A673 (cell line): ENCODE measurements at regions not wholly inside any gene's neighbourhood (a gene's known extent, or its start where the extent isn't known, plus 50 kb on each side); places are given as distances from the start of the nearest gene placed in this dataset.

Source experiments
- BruUV-seq: library from RNA; stranded (reverse); fragments of 400-500 nt; replicated peaks from 2 replicates; lab custom pipeline; 2021; lab: Mats Ljungman, UMichigan
- CTCF ChIA-PET: fragments of 300-600 bp; sonication (Branson Sonifier 250); formaldehyde crosslinking; loops from one replicate; lab custom pipeline; 2022; ENCODE audit warnings: antibody characterized with exemption; lab: Charles Lee
- POLR2A ChIA-PET: fragments of 300-600 bp; sonication (Branson Sonifier 250); formaldehyde crosslinking; loops from one replicate; lab custom pipeline; 2022; ENCODE audit warnings: antibody characterized with exemption; ENCODE audit not compliant: low non-redundant PET; lab: Charles Lee
- DNase-seq: peaks from one replicate; pipeline ENCODE4 v3.0.0-alpha.2; 2015; ENCODE audit warnings: low spot score
- H3K27ac ChIP-seq: fragments of 200-600 bp; sonication (generic); 2 replicates; pipeline ENCODE4 v1.5.1; 2016; ENCODE audit warnings: mixed run types, low read depth, mild to moderate bottlenecking, mixed read lengths, antibody characterized with exemption, low read length; ENCODE audit not compliant: poor library complexity, severe bottlenecking
- H3K27me3 ChIP-seq: fragments of 200-600 bp; sonication (generic); replicated peaks from 2 replicates; pipeline ENCODE4 v1.6.1; 2017; ENCODE audit warnings: mixed run types, low read depth, mild to moderate bottlenecking, mixed read lengths, antibody characterized with exemption, low read length; ENCODE audit not compliant: insufficient read depth, poor library complexity
- H3K36me3 ChIP-seq: fragments of 200-600 bp; sonication (generic); 2 replicates; pipeline ENCODE4 v1.6.1; 2016; ENCODE audit warnings: mixed run types, mild to moderate bottlenecking, mixed read lengths, antibody characterized with exemption, low read length; ENCODE audit not compliant: insufficient read depth, poor library complexity, severe bottlenecking
- H3K4me1 ChIP-seq: fragments of 200-600 bp; sonication (generic); 2 replicates; pipeline ENCODE4 v1.6.1; 2017; ENCODE audit warnings: mixed run types, mild to moderate bottlenecking, mixed read lengths, antibody characterized with exemption, low read length; ENCODE audit not compliant: insufficient read depth, poor library complexity, severe bottlenecking
- H3K4me3 ChIP-seq: fragments of 200-600 bp; sonication (generic); 2 replicates; pipeline ENCODE4 v1.5.1; 2016; ENCODE audit warnings: low read depth, mixed run types, mild to moderate bottlenecking, mixed read lengths, low read length; ENCODE audit not compliant: poor library complexity, severe bottlenecking
- H3K9me3 ChIP-seq: fragments of 200-600 bp; sonication (generic); 2 replicates; pipeline ENCODE4 v1.6.1; 2016; ENCODE audit warnings: mixed run types, low read depth, mild to moderate bottlenecking, mixed read lengths, antibody characterized with exemption, low read length; ENCODE audit not compliant: poor library complexity, severe bottlenecking
- EZH2 ChIP-seq: fragments of 200-600 bp; sonication (generic); IDR thresholded peaks from 2 replicates; pipeline ENCODE4 v1.6.1; 2017; ENCODE audit warnings: borderline replicate concordance, low read depth, mild to moderate bottlenecking, mixed read lengths, antibody characterized with exemption, low read length; ENCODE audit not compliant: poor library complexity, severe bottlenecking
- intact Hi-C: fragments of 100-400 bp; cut with micrococcal nuclease; formaldehyde crosslinking; loops from one replicate; pipeline ENCODE4 v1.10.0; 2022; ENCODE audit not compliant: unreplicated experiment
- TF ChIP-seq, protein P1 (sequence below): fragments of 300-800, 200-600 bp; sonication (generic); conservative IDR thresholded peaks from 2 replicates; pipeline ENCODE4 v1.5.1; 2017; ENCODE audit warnings: low read depth, mild to moderate bottlenecking, antibody characterized with exemption, low read length, moderate library complexity, mixed read lengths

DNA sequence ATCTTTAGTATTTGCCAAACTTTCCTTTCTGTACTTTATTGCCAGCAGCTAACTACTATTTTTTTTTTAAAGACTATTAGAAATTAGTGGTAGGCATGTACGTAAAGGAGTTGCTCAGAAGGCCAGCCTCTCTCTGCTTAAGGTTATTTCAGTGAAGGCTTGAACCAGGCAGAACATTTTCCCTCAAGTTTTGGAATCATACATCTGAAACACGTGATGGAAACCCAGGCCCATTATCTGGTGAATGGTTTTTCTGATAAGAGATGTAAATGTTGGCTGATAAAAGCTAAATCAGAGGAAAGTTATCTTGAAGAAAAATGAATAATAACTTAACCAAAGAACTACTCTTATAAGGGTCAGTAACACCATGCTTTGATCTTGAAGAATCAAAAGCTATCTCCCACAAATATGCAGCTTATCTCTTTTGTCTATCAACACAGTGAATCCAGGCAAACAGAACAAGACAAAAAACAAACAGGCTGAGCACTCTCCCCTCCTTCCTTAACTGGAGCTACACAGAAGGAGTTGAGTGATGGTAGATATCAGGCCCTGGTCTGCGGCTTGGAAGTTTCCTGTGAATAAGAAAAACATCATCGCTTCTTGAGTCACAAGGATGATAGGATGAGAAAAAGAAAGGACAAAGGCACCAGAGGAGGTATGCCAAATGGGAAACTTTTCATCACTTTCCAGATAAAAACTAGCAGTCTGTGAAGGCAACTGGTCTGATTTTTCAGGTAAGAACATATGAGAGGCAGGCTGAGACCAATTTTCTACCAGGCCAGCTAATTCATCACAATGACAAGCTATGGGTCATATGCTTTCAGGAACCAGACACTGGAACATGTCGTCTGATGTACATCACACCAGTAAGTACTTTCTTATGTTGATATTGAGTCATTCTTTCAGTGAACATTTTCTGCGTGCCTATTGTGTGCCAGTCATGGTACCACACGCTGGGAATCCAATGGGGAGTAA is 88.4 kb upstream of the STK17B start:
- Histone ChIP-seq H3K9me3 (no peaks in the 10 kb centered on the region), H3K36me3 (no peaks in the 10 kb centered on the region), H3K4me1 (no peaks in the 10 kb centered on the region), H3K27ac (no peak overlapping the region), H3K4me3 (no peak overlapping the region), H3K27me3 (no peaks in the 10 kb centered on the region)
- POLR2A ChIA-PET, result no interaction called here
- no TSS peak for BruUV-seq
- no peak for TF ChIP-seq EZH2
- TF ChIP-seq, protein P1, sequence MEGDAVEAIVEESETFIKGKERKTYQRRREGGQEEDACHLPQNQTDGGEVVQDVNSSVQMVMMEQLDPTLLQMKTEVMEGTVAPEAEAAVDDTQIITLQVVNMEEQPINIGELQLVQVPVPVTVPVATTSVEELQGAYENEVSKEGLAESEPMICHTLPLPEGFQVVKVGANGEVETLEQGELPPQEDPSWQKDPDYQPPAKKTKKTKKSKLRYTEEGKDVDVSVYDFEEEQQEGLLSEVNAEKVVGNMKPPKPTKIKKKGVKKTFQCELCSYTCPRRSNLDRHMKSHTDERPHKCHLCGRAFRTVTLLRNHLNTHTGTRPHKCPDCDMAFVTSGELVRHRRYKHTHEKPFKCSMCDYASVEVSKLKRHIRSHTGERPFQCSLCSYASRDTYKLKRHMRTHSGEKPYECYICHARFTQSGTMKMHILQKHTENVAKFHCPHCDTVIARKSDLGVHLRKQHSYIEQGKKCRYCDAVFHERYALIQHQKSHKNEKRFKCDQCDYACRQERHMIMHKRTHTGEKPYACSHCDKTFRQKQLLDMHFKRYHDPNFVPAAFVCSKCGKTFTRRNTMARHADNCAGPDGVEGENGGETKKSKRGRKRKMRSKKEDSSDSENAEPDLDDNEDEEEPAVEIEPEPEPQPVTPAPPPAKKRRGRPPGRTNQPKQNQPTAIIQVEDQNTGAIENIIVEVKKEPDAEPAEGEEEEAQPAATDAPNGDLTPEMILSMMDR, result no peak
- CTCF ChIA-PET, result interaction anchor here (0.7 kb wide), 1 partner anchor 88 kb away, joined by 3 read pairs; the partner anchor contains the start of gene STK17B
- DNase-seq, result no peak
- intact Hi-C loops, result no loop called here

DNA sequence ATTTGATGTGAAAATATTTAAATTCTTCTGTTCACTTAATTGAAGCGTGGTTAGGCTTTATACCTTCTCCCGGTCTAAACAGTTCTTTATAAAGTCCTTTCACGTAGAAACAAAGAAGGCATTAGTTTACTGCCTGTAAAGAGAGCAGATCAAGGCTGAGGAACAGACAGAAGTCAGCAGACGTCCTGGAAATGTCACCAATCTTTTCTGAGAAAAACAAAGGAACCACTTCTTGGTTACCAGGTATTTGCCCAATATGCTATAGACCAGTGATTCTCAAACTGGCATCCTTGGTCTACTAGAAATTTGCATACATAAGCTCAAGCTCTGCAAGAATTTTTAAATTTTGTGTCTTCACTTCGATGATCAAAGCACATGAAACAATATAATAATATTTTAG is 89.2 kb upstream of the STK17B start:
- POLR2A ChIA-PET, result no interaction called here
- CTCF ChIA-PET, result no interaction called here
- intact Hi-C loops, result no loop called here
- DNase-seq, result no peak
- Histone ChIP-seq H3K27me3 (no peaks in the 10 kb centered on the region), H3K4me1 (no peaks in the 10 kb centered on the region), H3K9me3 (no peaks in the 10 kb centered on the region), H3K27ac (no peak overlapping the region), H3K36me3 (no peaks in the 10 kb centered on the region), H3K4me3 (no peak overlapping the region)
- no TSS peak for BruUV-seq
- TF ChIP-seq, protein P1, result no peak
- no peak for TF ChIP-seq EZH2

DNA sequence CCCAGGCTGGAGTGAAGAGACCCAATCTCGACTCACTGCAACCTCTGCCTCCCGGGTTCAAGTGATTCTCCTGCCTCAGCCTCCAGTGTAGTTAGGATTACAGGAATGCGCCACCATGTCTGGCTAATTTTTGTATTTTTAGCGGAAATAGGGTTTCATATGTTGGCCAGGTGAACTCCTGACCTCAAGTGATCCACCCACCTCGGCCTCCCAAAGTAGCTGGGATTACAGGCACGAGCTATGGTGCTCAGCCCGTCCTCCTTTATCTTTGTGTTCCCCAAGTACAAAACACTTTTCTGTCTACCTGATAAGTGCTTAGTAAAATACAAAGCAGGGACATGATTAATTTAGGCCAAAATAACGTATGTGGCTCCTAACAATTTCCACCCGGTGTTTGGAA is 91.2 kb upstream of the STK17B start:
- H3K27me3 ChIP-seq, result no peaks in the 10 kb centered on the region
- TF ChIP-seq, protein P1, result no peak
- no peak for TF ChIP-seq EZH2
- no peak overlapping the region for H3K27ac ChIP-seq
- DNase-seq, result no peak
- H3K36me3 ChIP-seq, result no peaks in the 10 kb centered on the region
- intact Hi-C loops, result no loop called here
- H3K4me1 ChIP-seq, result peaks cover 7% of the 10 kb centered on the region
- H3K9me3 ChIP-seq, result no peaks in the 10 kb centered on the region
- CTCF ChIA-PET, result no interaction called here
- POLR2A ChIA-PET, result no interaction called here
- H3K4me3 ChIP-seq, result no peak overlapping the region
- BruUV-seq, result no TSS peak
